GM12873 (cell line): ENCODE measurements at regions not wholly inside any gene's neighbourhood (a gene's known extent, or its start where the extent isn't known, plus 50 kb on each side); places are given as distances from the start of the nearest gene placed in this dataset.
A peak's percentile ranks its signal among the peaks of the same experiment; 100 is the strongest.

Experiments used
- TF ChIP-seq, protein P1 (sequence below): IDR thresholded peaks from 2 replicates; pipeline ENCODE4 v1.5.1; 2012; ENCODE audit warnings: low read depth, mild to moderate bottlenecking, moderate library complexity, low read length, control low read depth; ENCODE audit not compliant: insufficient read depth; ENCODE audit errors: missing control alignments

GRCh38 chr6:43846556-43846955 is 76.5 kb downstream of the VEGFA start:
- TF ChIP-seq, protein P1, sequence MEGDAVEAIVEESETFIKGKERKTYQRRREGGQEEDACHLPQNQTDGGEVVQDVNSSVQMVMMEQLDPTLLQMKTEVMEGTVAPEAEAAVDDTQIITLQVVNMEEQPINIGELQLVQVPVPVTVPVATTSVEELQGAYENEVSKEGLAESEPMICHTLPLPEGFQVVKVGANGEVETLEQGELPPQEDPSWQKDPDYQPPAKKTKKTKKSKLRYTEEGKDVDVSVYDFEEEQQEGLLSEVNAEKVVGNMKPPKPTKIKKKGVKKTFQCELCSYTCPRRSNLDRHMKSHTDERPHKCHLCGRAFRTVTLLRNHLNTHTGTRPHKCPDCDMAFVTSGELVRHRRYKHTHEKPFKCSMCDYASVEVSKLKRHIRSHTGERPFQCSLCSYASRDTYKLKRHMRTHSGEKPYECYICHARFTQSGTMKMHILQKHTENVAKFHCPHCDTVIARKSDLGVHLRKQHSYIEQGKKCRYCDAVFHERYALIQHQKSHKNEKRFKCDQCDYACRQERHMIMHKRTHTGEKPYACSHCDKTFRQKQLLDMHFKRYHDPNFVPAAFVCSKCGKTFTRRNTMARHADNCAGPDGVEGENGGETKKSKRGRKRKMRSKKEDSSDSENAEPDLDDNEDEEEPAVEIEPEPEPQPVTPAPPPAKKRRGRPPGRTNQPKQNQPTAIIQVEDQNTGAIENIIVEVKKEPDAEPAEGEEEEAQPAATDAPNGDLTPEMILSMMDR: no peak

GRCh38 chr6:43845646-43846045 is 75.6 kb downstream of the VEGFA start:
- TF ChIP-seq, protein P1: no peak

DNA sequence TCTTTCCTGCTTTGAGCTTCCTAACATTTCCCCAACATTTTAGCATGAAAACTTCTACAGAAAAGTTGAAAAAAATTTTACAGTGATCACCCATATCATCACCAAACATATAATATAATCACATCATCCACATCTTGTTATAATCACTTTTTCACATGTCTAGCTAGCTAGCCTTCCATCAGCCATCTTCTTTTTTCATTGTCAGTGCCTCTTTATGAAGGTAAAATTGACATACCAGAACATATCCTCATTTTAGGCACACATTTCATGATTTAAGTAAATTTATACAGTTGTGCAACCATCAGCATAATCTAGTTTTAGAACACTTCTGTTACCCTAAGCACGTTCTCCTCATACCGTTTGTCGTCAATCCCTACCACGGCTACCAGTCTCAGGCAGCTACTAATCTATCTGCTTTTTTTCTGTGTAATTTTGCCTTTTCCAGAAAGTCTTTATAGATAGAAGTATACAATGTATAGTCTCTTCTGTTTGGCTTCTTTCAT is 73.7 kb downstream of the VEGFA start:
- TF ChIP-seq, protein P1: no peak

GRCh38 chr6:43843097-43843645 is 73.2 kb downstream of the VEGFA start:
- TF ChIP-seq, protein P1: no peak

DNA sequence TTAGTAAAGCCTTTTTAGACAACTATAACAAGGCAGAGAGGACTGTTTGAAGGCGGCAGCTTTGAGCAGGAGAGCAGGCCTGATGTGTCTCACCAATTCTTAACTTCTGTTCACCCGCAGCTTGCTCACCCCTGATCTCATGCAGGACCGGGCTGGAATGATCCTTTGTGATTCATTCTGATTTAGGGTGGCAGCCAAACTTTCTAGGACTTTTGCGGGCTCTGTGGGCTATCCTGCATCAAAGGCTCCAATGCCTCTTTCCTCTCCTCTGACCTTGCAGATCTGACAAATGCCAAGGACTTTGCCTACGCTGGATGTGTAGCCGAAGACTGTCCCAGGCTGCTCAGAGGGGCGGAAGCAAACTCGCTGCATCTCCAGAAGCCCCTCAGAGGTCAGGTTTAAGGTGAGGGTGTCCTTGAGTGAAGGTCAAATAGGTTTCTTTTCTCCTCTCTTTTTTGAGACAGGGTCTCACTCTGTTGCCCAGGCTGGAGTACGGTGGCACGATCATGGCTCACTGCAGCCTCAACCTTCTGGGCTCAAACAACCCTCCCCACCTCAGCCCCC is 72.3 kb downstream of the VEGFA start:
- TF ChIP-seq, protein P1: no peak

GRCh38 chr6:43840490-43841218 is 70.6 kb downstream of the VEGFA start:
- TF ChIP-seq, protein P1: no peak

GRCh38 chr6:43838276-43839036 is 68.4 kb downstream of the VEGFA start:
- TF ChIP-seq, protein P1: peak; percentile 61
